WTC11 (cell line): ENCODE measurements at regions not wholly inside any gene's neighbourhood (a gene's known extent, or its start where the extent isn't known, plus 50 kb on each side); places are given as distances from the start of the nearest gene placed in this dataset.

Experiments used
- NFYB ChIP-seq: sonication (generic); formaldehyde crosslinking; conservative IDR thresholded peaks from 2 replicates; pipeline ENCODE4 v1.8.0; 2022; ENCODE audit warnings: low read depth, missing genetic modification reagents
- SP1 ChIP-seq: sonication (generic); formaldehyde crosslinking; conservative IDR thresholded peaks from 2 replicates; pipeline ENCODE4 v1.8.1; 2022; ENCODE audit warnings: missing genetic modification reagents

DNA sequence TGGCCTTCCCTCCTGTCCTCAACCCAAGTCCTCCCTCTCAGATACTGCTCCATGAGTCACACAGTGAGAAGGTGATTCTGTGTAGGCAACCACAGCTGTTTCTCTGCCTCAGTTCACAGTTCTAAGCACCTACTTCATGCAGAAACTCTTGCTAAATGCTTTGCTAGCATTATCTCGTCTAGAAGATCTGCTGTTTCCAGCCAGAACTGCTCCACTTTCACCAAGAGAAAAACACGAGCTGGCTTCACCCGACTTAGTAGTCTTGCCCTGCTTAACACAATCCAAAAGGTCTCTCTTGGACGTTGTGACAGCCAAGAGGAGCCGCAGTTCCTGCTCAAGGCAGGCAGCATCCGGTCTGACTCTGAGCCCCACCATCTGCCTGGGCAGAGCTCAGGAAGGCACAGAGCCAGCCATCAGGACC, 272.1 kb downstream of the UACA start:
- no peak for TF ChIP-seq NFYB (CRISPR knock-in tag)
- TF ChIP-seq SP1: no peak
